CD4-positive, alpha-beta T cell treated with Interleukin-17A for 1 hour (primary cell): ENCODE measurements at regions not wholly inside any gene's neighbourhood (a gene's known extent, or its start where the extent isn't known, plus 50 kb on each side); places are given as distances from the start of the nearest gene placed in this dataset.

ENCODE experiments used
- DNase-seq: peaks from one replicate; pipeline ENCODE4 v3.0.0-alpha.2; 2020

- no peak for DNase-seq
These were observed 217.5 kb downstream of the TRIB2 start for GRCh38 chr2:12934146-12934756.

- no peak for DNase-seq
These were observed 218.5 kb downstream of the TRIB2 start for GRCh38 chr2:12935222-12935621.

GRCh38 chr2:12935796-12936195 lies 219.1 kb downstream of the TRIB2 start:
- DNase-seq: no peak

- no peak for DNase-seq
These were observed 224.5 kb downstream of the TRIB2 start for GRCh38 chr2:12941203-12941602.

GRCh38 chr2:12948231-12948960 lies 231.7 kb downstream of the TRIB2 start:
- no peak for DNase-seq

- no peak for DNase-seq
These were observed 232.2 kb downstream of the TRIB2 start for GRCh38 chr2:12948961-12949353.

GRCh38 chr2:12949406-12949805 lies 232.7 kb downstream of the TRIB2 start:
- DNase-seq: no peak

GRCh38 chr2:12950174-12950573 lies 233.4 kb downstream of the TRIB2 start:
- no peak for DNase-seq

GRCh38 chr2:12950957-12951656 lies 234.4 kb downstream of the TRIB2 start:
- no peak for DNase-seq

- no peak for DNase-seq
These were observed 234.9 kb downstream of the TRIB2 start for GRCh38 chr2:12951657-12951973.

- no peak for DNase-seq
These were observed 236.9 kb downstream of the TRIB2 start for GRCh38 chr2:12953596-12953995.

- no peak for DNase-seq
These were observed 239.1 kb downstream of the TRIB2 start for GRCh38 chr2:12955864-12956263.

- DNase-seq: no peak
These were observed 240.5 kb downstream of the TRIB2 start for GRCh38 chr2:12957251-12957650.

- no peak for DNase-seq
These were observed 243.2 kb downstream of the TRIB2 start for GRCh38 chr2:12959935-12960334.

GRCh38 chr2:12960671-12961070 lies 243.9 kb downstream of the TRIB2 start:
- DNase-seq: no peak

- DNase-seq: no peak
These were observed 248.3 kb downstream of the TRIB2 start for GRCh38 chr2:12964904-12965539.

GRCh38 chr2:12965540-12966269 lies 249.0 kb downstream of the TRIB2 start:
- peak; percentile 42 for DNase-seq

- DNase-seq: no peak
These were observed 251.1 kb downstream of the TRIB2 start for GRCh38 chr2:12967804-12968203.

- DNase-seq: no peak
These were observed 251.7 kb downstream of the TRIB2 start for GRCh38 chr2:12968399-12968798.

- DNase-seq: no peak
These were observed 254.1 kb downstream of the TRIB2 start for GRCh38 chr2:12970861-12971260.

- no peak for DNase-seq
These were observed 255.0 kb downstream of the TRIB2 start for GRCh38 chr2:12971581-12972365.
